NT2/D1 (cell line): ENCODE measurements at regions not wholly inside any gene's neighbourhood (a gene's known extent, or its start where the extent isn't known, plus 50 kb on each side); places are given as distances from the start of the nearest gene placed in this dataset.

Source experiments
- DNase-seq: peaks from one replicate; pipeline ENCODE4 v3.0.0-alpha.2; 2011; ENCODE audit warnings: low read depth, low spot score
- H3K27me3 ChIP-seq: 2 replicates; pipeline ENCODE4 v1.6.0; 2011; ENCODE audit warnings: mild to moderate bottlenecking; ENCODE audit not compliant: insufficient read length, insufficient read depth
- H3K36me3 ChIP-seq: 2 replicates; pipeline ENCODE4 v1.6.1; 2011; ENCODE audit warnings: mild to moderate bottlenecking, low read length, mixed read lengths; ENCODE audit not compliant: insufficient read depth, insufficient read length
- H3K4me1 ChIP-seq: 2 replicates; pipeline ENCODE4 v1.5.1; 2011; ENCODE audit not compliant: insufficient read depth, insufficient read length
- H3K4me3 ChIP-seq: 2 replicates; pipeline ENCODE4 v1.5.1; 2011; ENCODE audit warnings: low read depth; ENCODE audit not compliant: insufficient read length
- H3K9ac ChIP-seq: 2 replicates; pipeline ENCODE4 v1.6.0; 2011; ENCODE audit warnings: low read depth; ENCODE audit not compliant: insufficient read length
- H3K9me3 ChIP-seq: 2 replicates; pipeline ENCODE4 v1.5.1; 2011; ENCODE audit warnings: mild to moderate bottlenecking, low read length; ENCODE audit not compliant: insufficient read depth
- SUZ12 ChIP-seq: IDR thresholded peaks from 2 replicates; pipeline ENCODE4 v1.6.1; 2011; ENCODE audit not compliant: insufficient read length, insufficient read depth; ENCODE audit errors: extremely low read depth
- YY1 ChIP-seq: IDR thresholded peaks from 2 replicates; pipeline ENCODE4 v1.6.1; 2011; ENCODE audit not compliant: insufficient read length, insufficient read depth
- ZNF274 ChIP-seq: IDR thresholded peaks from 2 replicates; pipeline ENCODE4 v1.6.1; 2011; ENCODE audit warnings: mild to moderate bottlenecking, low read depth, low read length

GRCh38 chr6:21823371-21823770, 229.8 kb downstream of the SOX4 start:
- Histone ChIP-seq H3K36me3 (no peaks in the 10 kb centered on the region), H3K27me3 (no peaks in the 10 kb centered on the region), H3K4me3 (no peak overlapping the region), H3K9me3 (no peaks in the 10 kb centered on the region), H3K4me1 (peaks cover under 1% of the 10 kb centered on the region), H3K9ac (no peak overlapping the region)
- DNase-seq: no peak
- no peak for TF ChIP-seq YY1
- TF ChIP-seq SUZ12: no peak
- TF ChIP-seq ZNF274: no peak

GRCh38 chr6:21824431-21825177, 231.1 kb downstream of the SOX4 start:
- TF ChIP-seq YY1: no peak
- TF ChIP-seq SUZ12: no peak
- TF ChIP-seq ZNF274: no peak
- no peaks in the 10 kb centered on the region for H3K36me3 ChIP-seq
- no peak overlapping the region for H3K4me3 ChIP-seq
- no peak overlapping the region for H3K9ac ChIP-seq
- no peaks in the 10 kb centered on the region for H3K9me3 ChIP-seq
- DNase-seq: no peak
- H3K4me1 ChIP-seq: peaks cover 2% of the 10 kb centered on the region
- no peaks in the 10 kb centered on the region for H3K27me3 ChIP-seq

- peaks cover 2% of the 10 kb centered on the region for H3K4me1 ChIP-seq
- TF ChIP-seq YY1 (no peak), ZNF274 (no peak), SUZ12 (no peak)
- H3K9me3 ChIP-seq: no peaks in the 10 kb centered on the region
- no peaks in the 10 kb centered on the region for H3K36me3 ChIP-seq
- no peak overlapping the region for H3K4me3 ChIP-seq
- DNase-seq: no peak
- H3K27me3 ChIP-seq: no peaks in the 10 kb centered on the region
- no peak overlapping the region for H3K9ac ChIP-seq
These were observed 232.5 kb downstream of the SOX4 start for GRCh38 chr6:21826023-21826422.

- Histone ChIP-seq H3K4me1 (peaks cover 2% of the 10 kb centered on the region), H3K9me3 (no peaks in the 10 kb centered on the region), H3K4me3 (no peak overlapping the region), H3K27me3 (no peaks in the 10 kb centered on the region), H3K36me3 (no peaks in the 10 kb centered on the region), H3K9ac (no peak overlapping the region)
- no peak for DNase-seq
- no peak for TF ChIP-seq ZNF274
- no peak for TF ChIP-seq YY1
- TF ChIP-seq SUZ12: no peak
These were observed 233.4 kb downstream of the SOX4 start for GRCh38 chr6:21826904-21827303.

- TF ChIP-seq YY1: no peak
- no peak for TF ChIP-seq SUZ12
- TF ChIP-seq ZNF274: no peak
- no peak overlapping the region for H3K9ac ChIP-seq
- peaks cover 2% of the 10 kb centered on the region for H3K4me1 ChIP-seq
- no peak overlapping the region for H3K4me3 ChIP-seq
- no peaks in the 10 kb centered on the region for H3K27me3 ChIP-seq
- DNase-seq: no peak
- H3K9me3 ChIP-seq: no peaks in the 10 kb centered on the region
- no peaks in the 10 kb centered on the region for H3K36me3 ChIP-seq
These were observed 234.1 kb downstream of the SOX4 start for GRCh38 chr6:21827425-21828202.

- TF ChIP-seq YY1 (no peak), SUZ12 (no peak), ZNF274 (no peak)
- H3K4me1 ChIP-seq: peaks cover 2% of the 10 kb centered on the region
These were observed 235.2 kb downstream of the SOX4 start for GRCh38 chr6:21828704-21829103.

GRCh38 chr6:21829126-21829525, 235.6 kb downstream of the SOX4 start:
- Histone ChIP-seq H3K27me3 (no peaks in the 10 kb centered on the region), H3K4me3 (no peak overlapping the region), H3K36me3 (no peaks in the 10 kb centered on the region), H3K4me1 (peaks cover 2% of the 10 kb centered on the region), H3K9me3 (no peaks in the 10 kb centered on the region), H3K9ac (no peak overlapping the region)
- no peak for DNase-seq
- no peak for TF ChIP-seq ZNF274
- no peak for TF ChIP-seq YY1
- no peak for TF ChIP-seq SUZ12

More at GRCh38 chr6:21828704-21829103, 235.2 kb downstream of the SOX4 start:
- no peak for DNase-seq
- no peaks in the 10 kb centered on the region for H3K27me3 ChIP-seq
- H3K9ac ChIP-seq: no peak overlapping the region
- no peaks in the 10 kb centered on the region for H3K36me3 ChIP-seq
- no peaks in the 10 kb centered on the region for H3K9me3 ChIP-seq
- H3K4me3 ChIP-seq: no peak overlapping the region
